GM21723 (cell line): ENCODE measurements at regions not wholly inside any gene's neighbourhood (a gene's known extent, or its start where the extent isn't known, plus 50 kb on each side); places are given as distances from the start of the nearest gene placed in this dataset.

Experiments used
- ATAC-seq: cut with Tn5 transposase; IDR thresholded peaks from one replicate; pipeline ENCODE4 v1.9.1; 2021; ENCODE audit warnings: mild to moderate bottlenecking, moderate library complexity; ENCODE audit not compliant: unreplicated experiment

- no peak for ATAC-seq
These were observed 153.8 kb downstream of the ERMARD start for GRCh38 chr6:169905041-169905807.

DNA sequence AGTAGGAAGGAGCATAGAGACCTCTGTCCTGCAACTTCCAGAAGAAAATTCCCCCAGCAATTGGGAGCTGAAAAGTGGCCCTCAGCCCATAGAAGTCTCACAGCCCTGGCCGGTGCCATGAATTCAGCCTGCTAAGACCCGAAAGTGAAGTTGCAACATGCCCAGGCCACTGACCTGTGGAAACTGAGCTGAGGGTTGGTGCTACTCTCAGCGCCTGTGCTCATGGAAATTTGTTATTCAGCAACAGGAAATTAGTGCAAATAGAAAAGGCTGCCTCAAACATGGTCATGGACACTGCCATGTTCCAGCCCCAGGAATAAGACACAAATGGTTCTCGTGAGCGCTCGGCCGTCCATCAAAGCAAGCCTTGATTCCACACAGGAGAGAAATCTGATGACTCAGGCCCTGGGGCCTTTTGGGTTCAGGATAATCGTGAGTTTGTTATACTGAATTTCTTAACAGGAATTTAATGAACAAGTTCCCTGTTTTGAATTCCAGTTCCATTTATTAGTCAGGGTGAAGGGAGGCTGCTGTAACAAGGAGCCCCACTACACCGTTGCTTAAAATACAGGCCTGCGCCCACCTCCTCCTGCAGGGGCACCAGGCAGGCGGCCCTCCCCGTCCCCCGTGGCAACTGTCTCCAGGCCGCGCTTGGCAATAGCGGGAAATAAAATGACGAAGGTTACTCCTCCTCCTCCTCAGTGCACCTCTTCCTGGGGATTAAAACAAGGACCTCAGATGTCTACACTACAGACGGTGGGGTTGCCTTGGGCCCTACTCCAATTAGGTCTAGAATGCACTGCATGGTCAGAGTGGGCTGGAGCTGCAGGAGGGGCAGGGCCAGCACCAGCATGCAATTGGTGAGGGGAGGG is 152.9 kb downstream of the ERMARD start:
- no peak for ATAC-seq

DNA sequence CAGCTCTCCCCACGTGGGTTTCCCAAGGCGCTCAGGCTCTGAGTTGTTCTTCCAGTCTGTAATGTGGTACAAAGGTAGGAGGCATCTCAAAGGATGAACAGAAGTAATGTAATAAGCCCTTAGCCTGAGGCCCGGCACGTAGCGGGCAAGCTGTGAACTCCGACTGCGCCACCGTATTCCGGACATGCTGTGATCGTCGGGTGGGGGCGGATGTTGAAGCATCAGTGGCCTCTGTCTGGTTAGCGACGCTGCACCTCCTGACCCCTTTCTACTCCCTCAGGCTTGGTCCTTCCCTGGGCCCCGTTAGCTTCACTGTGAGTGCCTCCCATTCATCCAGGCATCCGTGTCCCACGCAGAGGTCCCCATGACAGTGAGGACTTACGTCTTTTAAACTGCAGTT is 151.7 kb downstream of the ERMARD start:
- no peak for ATAC-seq

GRCh38 chr6:169902604-169903003 is 151.2 kb downstream of the ERMARD start:
- ATAC-seq, result no peak

GRCh38 chr6:169902070-169902469 is 150.6 kb downstream of the ERMARD start:
- no peak for ATAC-seq

- ATAC-seq, result no peak
These were observed 148.2 kb downstream of the ERMARD start for GRCh38 chr6:169899481-169900145.

DNA sequence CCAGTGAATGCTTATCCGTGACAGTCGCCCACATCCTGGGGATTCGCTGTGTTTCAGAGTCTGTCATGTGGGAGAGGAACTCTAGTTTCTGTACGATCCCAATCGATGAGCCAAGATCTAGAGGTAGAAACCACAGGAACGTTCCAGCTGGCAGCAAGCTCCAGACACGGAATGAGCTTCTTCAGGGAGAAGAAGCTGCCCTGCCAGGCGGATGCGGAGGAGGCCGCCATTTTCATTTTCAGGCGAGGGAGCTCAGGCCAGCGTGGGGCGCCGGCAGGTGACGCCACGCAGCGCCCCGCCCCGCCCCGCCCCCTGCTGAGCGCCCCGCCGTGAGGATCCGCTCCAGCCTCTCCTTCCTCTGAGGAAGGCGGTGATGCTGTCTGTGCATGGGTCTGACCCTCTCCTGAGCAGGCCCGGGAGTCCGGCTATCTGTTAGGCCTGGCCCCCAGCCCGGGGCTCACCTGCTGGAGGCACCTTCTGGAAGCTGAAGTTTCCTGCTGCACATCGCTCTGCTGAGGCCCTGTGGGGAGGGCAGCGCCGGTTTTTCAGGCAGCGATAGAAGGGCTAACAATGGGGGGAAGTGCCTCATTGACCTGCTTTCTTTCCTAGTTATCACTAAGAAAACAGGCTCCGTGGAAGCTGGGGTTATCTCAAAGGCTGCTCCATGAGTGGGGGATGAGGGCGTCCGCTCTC is 147.5 kb downstream of the ERMARD start:
- no peak for ATAC-seq

DNA sequence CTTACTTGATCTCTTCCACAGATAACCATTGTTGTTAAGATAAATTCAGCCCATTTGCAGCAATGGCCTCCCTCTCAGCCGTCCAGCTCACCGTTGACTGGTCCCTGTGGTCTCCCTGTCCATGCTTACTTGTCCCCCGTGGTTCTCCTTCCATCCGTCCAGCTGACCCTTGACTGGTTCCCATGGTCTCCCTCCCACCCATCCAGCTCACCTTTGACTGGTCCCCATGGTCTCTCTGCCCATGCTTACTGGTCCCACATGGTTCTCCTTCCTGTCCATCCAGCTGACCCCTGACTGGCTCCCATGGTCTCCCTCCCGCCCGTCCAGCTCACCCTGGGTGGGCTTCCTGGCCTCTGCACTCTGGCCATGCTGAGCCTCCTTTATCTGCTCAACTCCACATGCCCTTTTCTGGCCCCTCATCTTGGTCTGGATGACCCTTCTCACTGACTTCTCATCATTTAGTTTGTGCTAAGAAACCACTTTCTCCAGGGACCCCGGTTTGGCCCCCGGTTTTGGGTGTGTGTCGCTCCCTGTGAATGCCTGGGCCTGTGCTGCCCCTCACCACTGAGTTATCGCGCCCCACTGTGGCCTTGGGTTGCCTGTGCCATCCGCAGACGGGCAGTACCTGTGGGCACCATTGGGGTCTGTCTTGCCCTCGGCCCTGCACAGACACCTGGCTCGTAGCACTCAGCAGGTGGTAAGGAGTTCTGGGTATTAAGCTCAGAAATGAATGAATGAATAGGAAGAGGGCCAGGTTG is 146.4 kb downstream of the ERMARD start:
- no peak for ATAC-seq

- no peak for ATAC-seq
These were observed 145.5 kb downstream of the ERMARD start for GRCh38 chr6:169896826-169897456.

GRCh38 chr6:169895926-169896761 is 144.7 kb downstream of the ERMARD start:
- ATAC-seq, result no peak

GRCh38 chr6:169895000-169895759 is 143.8 kb downstream of the ERMARD start:
- ATAC-seq, result no peak

DNA sequence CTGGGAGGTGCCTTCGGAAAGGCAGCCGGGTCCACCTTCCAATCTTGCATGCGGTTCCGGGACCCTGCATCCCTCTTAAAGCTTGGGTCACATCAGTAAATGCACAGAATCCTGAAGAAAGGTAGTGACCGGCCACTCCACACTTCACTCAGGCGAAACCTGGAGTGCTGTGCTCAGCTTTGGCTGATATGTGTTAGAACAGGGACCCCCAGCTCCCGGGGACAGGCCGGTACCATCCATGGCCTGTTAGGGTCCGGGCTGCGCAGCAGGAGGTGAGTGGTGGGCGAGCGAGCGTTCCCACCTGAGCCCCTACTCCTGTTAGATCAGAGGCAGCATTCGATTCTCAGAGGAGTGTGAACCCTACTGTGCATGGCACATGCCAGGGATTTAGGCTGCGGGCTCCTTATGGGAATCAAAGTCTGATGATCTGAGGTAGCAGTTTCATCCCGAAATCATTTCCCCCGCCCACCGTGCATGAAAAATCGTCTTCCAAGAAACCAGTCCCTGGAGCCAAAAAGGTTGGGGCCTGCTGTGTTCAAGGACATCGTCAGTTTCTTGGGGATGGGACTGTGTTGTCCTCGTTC is 143.0 kb downstream of the ERMARD start:
- ATAC-seq, result no peak

DNA sequence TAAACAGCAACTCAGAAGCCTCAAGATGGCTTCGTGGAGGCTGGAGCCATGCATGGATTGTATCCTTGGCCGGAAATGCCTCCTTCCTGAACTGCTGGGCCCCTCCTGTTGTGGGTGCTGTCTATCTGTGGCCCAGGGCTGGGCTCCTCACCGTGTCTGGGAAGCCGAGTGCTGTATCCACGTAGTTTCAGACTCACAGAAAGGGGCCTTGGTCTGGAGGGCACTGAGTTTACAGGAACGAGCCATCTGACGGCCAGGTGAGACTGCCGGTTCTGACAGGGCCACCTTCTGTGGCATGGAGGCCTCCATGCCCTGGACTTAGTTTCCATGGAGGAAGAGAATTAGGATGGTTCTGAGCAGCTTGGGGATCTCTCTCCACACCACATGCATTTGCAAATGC is 142.2 kb downstream of the ERMARD start:
- no peak for ATAC-seq

GRCh38 chr6:169891846-169892245 is 140.4 kb downstream of the ERMARD start:
- no peak for ATAC-seq

- ATAC-seq, result no peak
These were observed 140.0 kb downstream of the ERMARD start for GRCh38 chr6:169891421-169891820.

- no peak for ATAC-seq
These were observed 139.5 kb downstream of the ERMARD start for GRCh38 chr6:169890901-169891300.

DNA sequence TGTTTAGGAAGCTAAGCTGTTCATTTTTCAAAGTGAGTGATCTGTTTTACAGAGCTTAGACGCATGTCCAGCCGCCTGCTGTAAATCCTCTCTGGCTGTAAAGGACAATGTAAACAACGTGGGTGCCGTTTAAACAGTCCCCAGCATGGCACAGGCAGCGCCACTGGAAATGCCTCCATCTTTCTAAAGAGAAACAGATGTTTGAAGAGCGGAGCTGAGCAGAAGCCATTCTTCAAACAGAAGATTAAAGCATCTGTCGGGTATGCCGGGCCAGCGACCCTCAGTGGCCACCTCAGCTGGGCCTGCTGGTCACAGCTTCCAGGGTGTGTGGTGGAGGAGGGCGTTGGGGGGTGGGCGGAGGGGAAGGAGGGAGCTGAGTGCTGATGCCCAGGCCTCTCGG is 138.6 kb downstream of the ERMARD start:
- no peak for ATAC-seq
